ENCODE measurements at regions not wholly inside any gene's neighbourhood (a gene's known extent, or its start where the extent isn't known, plus 50 kb on each side); places are given as distances from the start of the nearest gene placed in this dataset.

DNA sequence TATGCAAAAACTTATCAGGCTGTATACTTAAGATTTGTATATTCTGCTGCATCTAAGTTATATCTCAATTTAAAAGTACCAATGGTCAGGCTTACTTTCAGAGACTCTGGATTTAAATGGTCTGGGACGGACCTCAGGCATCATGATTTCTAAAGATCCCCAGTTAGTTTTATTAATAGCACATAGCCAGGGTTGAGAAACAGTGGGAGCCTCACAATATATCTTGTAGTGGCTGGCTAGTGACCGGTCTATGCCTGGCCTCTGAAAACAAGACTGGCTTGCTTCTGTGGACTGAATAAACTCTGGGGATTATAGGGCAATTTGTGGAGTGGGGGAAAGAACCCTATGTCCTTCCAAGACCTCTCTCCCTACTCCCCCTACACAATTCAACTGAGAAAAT, 162.5 kb upstream of the SLC1A4 start:
- TF ChIP-seq ZMYM4 (CRISPR knock-in tag; IDR thresholded peaks at IDR 0.05) (no peak), CBX2 (IDR thresholded peaks at IDR 0.05; ENCODE audit: low read depth, low read length) (no peak), CBX2 (CRISPR knock-in tag; IDR thresholded peaks at IDR 0.05; ENCODE audit: low read depth) (no peak), POLR2A (IDR thresholded peaks at IDR 0.05; ENCODE audit: insufficient read depth in 1 of 2, low read depth in 2 of 2, low read length in 2 of 2) (no peak), ARID2 (CRISPR knock-in tag; IDR thresholded peaks at IDR 0.05; ENCODE audit: borderline replicate concordance) (no peak), ZBTB1 (CRISPR knock-in tag; IDR thresholded peaks at IDR 0.05; ENCODE audit: borderline replicate concordance) (no peak), KLF15 (CRISPR knock-in tag; IDR thresholded peaks at IDR 0.05; ENCODE audit: borderline replicate concordance) (no peak), TBL1XR1 (IDR thresholded peaks at IDR 0.05; ENCODE audit: borderline replicate concordance, low read length, partially characterized antibody) (no peak), EZH2 (conservative IDR thresholded peaks at IDR 0.05; ENCODE audit: low read depth, low read length) (no peak), SMC3 (IDR thresholded peaks at IDR 0.05; ENCODE audit: low read length) (no peak), JUN (CRISPR knock-in tag; IDR thresholded peaks at IDR 0.05) (no peak)
- TF ChIP-seq, protein P1, sequence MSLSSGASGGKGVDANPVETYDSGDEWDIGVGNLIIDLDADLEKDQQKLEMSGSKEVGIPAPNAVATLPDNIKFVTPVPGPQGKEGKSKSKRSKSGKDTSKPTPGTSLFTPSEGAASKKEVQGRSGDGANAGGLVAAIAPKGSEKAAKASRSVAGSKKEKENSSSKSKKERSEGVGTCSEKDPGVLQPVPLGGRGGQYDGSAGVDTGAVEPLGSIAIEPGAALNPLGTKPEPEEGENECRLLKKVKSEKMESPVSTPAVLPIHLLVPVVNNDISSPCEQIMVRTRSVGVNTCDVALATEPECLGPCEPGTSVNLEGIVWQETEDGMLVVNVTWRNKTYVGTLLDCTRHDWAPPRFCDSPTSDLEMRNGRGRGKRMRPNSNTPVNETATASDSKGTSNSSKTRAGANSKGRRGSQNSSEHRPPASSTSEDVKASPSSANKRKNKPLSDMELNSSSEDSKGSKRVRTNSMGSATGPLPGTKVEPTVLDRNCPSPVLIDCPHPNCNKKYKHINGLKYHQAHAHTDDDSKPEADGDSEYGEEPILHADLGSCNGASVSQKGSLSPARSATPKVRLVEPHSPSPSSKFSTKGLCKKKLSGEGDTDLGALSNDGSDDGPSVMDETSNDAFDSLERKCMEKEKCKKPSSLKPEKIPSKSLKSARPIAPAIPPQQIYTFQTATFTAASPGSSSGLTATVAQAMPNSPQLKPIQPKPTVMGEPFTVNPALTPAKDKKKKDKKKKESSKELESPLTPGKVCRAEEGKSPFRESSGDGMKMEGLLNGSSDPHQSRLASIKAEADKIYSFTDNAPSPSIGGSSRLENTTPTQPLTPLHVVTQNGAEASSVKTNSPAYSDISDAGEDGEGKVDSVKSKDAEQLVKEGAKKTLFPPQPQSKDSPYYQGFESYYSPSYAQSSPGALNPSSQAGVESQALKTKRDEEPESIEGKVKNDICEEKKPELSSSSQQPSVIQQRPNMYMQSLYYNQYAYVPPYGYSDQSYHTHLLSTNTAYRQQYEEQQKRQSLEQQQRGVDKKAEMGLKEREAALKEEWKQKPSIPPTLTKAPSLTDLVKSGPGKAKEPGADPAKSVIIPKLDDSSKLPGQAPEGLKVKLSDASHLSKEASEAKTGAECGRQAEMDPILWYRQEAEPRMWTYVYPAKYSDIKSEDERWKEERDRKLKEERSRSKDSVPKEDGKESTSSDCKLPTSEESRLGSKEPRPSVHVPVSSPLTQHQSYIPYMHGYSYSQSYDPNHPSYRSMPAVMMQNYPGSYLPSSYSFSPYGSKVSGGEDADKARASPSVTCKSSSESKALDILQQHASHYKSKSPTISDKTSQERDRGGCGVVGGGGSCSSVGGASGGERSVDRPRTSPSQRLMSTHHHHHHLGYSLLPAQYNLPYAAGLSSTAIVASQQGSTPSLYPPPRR (CRISPR knock-in tag; IDR thresholded peaks at IDR 0.05; ENCODE audit: borderline replicate concordance) = no peak
- TF ChIP-seq, protein P2, sequence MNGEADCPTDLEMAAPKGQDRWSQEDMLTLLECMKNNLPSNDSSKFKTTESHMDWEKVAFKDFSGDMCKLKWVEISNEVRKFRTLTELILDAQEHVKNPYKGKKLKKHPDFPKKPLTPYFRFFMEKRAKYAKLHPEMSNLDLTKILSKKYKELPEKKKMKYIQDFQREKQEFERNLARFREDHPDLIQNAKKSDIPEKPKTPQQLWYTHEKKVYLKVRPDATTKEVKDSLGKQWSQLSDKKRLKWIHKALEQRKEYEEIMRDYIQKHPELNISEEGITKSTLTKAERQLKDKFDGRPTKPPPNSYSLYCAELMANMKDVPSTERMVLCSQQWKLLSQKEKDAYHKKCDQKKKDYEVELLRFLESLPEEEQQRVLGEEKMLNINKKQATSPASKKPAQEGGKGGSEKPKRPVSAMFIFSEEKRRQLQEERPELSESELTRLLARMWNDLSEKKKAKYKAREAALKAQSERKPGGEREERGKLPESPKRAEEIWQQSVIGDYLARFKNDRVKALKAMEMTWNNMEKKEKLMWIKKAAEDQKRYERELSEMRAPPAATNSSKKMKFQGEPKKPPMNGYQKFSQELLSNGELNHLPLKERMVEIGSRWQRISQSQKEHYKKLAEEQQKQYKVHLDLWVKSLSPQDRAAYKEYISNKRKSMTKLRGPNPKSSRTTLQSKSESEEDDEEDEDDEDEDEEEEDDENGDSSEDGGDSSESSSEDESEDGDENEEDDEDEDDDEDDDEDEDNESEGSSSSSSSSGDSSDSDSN (CRISPR knock-in tag; IDR thresholded peaks at IDR 0.05) = no peak
- TF ChIP-seq, protein P3, sequence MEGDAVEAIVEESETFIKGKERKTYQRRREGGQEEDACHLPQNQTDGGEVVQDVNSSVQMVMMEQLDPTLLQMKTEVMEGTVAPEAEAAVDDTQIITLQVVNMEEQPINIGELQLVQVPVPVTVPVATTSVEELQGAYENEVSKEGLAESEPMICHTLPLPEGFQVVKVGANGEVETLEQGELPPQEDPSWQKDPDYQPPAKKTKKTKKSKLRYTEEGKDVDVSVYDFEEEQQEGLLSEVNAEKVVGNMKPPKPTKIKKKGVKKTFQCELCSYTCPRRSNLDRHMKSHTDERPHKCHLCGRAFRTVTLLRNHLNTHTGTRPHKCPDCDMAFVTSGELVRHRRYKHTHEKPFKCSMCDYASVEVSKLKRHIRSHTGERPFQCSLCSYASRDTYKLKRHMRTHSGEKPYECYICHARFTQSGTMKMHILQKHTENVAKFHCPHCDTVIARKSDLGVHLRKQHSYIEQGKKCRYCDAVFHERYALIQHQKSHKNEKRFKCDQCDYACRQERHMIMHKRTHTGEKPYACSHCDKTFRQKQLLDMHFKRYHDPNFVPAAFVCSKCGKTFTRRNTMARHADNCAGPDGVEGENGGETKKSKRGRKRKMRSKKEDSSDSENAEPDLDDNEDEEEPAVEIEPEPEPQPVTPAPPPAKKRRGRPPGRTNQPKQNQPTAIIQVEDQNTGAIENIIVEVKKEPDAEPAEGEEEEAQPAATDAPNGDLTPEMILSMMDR (CRISPR knock-in tag; IDR thresholded peaks at IDR 0.05) = no peak

Data from HepG2 (cell line).